Duodenal mucosa (tissue), 2 donors: ENCODE measurements at regions not wholly inside any gene's neighbourhood (a gene's known extent, or its start where the extent isn't known, plus 50 kb on each side); places are given as distances from the start of the nearest gene placed in this dataset.

Experiments
- H3K27ac ChIP-seq: one replicate; pipeline ENCODE4 v1.7.0; 2013; ENCODE audit warnings: low read depth, low read length
- H3K27me3 ChIP-seq, 2 donors: one replicate each; pipeline ENCODE4 v1.7.0; 2013; ENCODE audit warnings: low read length in 2 of 2, control low read depth in 1 of 2; ENCODE audit not compliant: insufficient read depth in 2 of 2, control insufficient read depth in 1 of 2
- H3K36me3 ChIP-seq, 2 donors: one replicate each; pipeline ENCODE4 v1.7.0; 2013; ENCODE audit warnings: low read length in 2 of 2, control low read depth in 1 of 2; ENCODE audit not compliant: insufficient read depth in 2 of 2, control insufficient read depth in 1 of 2
- H3K4me1 ChIP-seq, 2 donors: one replicate each; pipeline ENCODE4 v1.7.0; 2013; ENCODE audit warnings: low read length in 2 of 2, control low read depth in 1 of 2; ENCODE audit not compliant: insufficient read depth in 2 of 2, control insufficient read depth in 1 of 2
- H3K4me3 ChIP-seq, 2 donors: one replicate each; pipeline ENCODE4 v1.7.0; 2013; ENCODE audit warnings: low read length in 2 of 2, low read depth in 1 of 2
- H3K9ac ChIP-seq, 2 donors: one replicate each; pipeline ENCODE4 v1.7.0; 2013; ENCODE audit warnings: low read length in 2 of 2, low read depth in 1 of 2
- H3K9me3 ChIP-seq, 2 donors: one replicate each; pipeline ENCODE4 v1.7.0; 2013; ENCODE audit warnings: low read length in 2 of 2, control low read depth in 1 of 2; ENCODE audit not compliant: control insufficient read depth in 1 of 2

DNA sequence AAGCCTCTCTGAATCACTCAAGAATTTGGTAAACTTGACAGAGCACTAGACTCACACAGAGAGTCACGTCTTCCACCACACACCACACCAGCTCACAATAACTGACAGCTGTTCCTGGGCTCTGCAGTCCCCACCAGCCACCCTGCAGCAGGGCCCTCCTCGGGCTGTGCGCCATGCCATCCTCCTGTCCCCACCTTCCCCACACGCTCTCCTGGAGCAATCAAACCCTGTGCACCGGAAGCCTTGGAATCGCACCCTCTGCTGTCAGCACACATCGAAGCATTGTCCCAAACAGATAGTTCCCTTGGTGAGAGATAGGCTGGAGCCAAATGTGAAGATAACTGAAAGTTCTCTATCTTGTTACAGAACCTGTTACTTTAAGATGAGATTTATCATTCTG, 191.0 kb downstream of the TBXT start:
- Histone ChIP-seq H3K9me3 (no peaks in the 10 kb centered on the region), H3K27me3 (no peaks in the 10 kb centered on the region), H3K36me3 (no peaks in the 10 kb centered on the region), H3K27ac (no peak overlapping the region), H3K4me1 (no peaks in the 10 kb centered on the region), H3K4me3 (no peak overlapping the region), H3K9ac (no peak overlapping the region)

DNA sequence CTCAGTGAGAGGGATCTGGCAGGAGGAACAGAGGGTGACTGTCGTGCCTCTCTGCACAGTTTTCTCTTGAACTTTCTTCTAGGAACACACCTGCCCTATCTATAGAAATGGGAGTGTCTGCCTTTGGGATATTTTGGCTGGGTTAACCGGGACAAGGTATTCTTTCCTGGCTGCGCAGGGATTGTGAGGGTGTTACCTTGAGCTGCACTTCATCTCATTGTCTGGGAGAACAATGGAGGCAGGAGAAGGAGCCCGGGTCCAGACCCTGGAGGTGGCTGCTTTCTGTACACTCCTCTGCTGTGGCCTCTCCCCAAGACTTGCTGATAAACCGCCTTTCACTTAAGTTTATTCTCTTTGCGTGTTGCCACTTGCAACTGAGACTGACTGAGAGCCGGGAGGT, 192.8 kb downstream of the TBXT start:
- H3K36me3 ChIP-seq = no peaks in the 10 kb centered on the region
- H3K9ac ChIP-seq = no peak overlapping the region
- H3K9me3 ChIP-seq = no peaks in the 10 kb centered on the region
- no peak overlapping the region for H3K4me3 ChIP-seq
- H3K27me3 ChIP-seq = no peaks in the 10 kb centered on the region
- H3K27ac ChIP-seq = no peak overlapping the region
- H3K4me1 ChIP-seq = no peaks in the 10 kb centered on the region

DNA sequence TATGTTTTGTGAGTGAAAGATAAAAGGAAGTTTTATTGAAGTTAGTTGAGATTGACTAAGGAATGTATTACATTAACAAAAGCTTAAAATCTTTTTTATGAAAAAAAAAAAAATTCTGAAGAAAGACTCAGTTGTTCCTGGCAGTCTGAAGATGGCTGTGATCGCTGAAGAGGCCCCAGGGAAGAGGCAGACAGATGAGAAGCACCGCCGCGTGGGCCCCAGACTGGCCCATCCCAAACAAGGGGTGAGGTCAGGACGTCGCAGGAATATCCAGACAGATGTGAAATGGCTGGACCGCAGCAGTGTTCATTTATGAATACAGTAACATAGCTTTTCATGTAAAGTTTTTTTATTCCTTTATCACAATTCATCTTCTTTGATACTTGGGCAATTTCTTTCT, 194.2 kb downstream of the TBXT start:
- no peaks in the 10 kb centered on the region for H3K9me3 ChIP-seq
- H3K9ac ChIP-seq = no peak overlapping the region
- no peaks in the 10 kb centered on the region for H3K27me3 ChIP-seq
- H3K4me3 ChIP-seq = no peak overlapping the region
- no peaks in the 10 kb centered on the region for H3K36me3 ChIP-seq
- no peak overlapping the region for H3K27ac ChIP-seq
- H3K4me1 ChIP-seq = no peaks in the 10 kb centered on the region

DNA sequence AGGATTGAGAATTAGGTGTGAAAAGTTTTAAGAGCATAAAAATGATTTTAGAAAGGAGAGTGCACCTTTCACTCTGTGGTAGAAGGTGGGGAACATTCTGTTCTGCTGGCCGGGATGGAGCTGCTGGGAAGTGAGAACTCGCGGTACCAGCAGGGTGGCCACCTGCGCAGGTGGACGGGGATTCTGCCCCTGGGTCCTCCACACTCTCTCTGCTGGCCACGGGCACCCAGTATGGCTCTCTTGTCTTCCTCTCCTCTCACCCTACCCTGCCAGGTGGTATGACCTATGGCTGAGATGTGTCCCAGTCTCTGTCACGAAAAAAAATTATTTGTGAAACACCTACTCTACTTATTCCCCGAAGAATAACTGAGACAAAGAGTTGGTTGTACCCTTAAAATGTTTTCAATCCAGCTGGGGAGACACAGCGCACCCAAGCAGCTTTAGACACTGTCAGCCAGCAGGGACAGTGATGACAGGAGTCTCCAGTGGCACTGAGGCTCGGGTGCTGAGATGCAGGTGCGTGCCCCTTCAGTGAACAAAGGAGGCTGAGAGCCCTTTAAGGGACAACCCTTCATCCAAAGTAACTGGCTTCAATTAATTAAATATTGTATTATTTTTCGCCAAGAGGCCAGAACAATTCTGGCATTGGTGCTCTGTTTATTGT, 195.4 kb downstream of the TBXT start:
- Histone ChIP-seq H3K4me1 (no peaks in the 10 kb centered on the region), H3K27ac (no peak overlapping the region), H3K36me3 (no peaks in the 10 kb centered on the region), H3K27me3 (no peaks in the 10 kb centered on the region), H3K9ac (no peak overlapping the region), H3K4me3 (no peak overlapping the region), H3K9me3 (no peaks in the 10 kb centered on the region)

DNA sequence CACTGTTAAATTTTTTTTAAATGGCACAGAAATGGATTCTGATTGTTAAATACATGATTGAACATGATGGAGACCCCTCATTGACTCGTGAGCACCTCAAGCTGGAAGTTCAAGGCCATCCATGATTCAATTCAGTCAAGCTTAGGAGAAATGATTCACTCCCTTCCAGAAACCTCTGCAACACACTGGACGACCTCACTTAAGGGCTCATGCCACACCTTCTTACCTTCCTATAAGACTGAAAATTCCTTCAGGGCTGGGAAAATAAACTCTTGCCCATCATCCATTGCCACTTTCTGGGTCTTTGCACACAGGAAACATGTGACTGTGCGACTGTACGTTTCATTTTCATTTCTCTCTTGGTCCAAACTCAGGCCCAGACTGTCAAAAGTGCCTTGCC, 196.4 kb downstream of the TBXT start:
- no peaks in the 10 kb centered on the region for H3K4me1 ChIP-seq
- no peaks in the 10 kb centered on the region for H3K36me3 ChIP-seq
- no peak overlapping the region for H3K9ac ChIP-seq
- no peaks in the 10 kb centered on the region for H3K9me3 ChIP-seq
- no peak overlapping the region for H3K27ac ChIP-seq
- no peak overlapping the region for H3K4me3 ChIP-seq
- no peaks in the 10 kb centered on the region for H3K27me3 ChIP-seq

DNA sequence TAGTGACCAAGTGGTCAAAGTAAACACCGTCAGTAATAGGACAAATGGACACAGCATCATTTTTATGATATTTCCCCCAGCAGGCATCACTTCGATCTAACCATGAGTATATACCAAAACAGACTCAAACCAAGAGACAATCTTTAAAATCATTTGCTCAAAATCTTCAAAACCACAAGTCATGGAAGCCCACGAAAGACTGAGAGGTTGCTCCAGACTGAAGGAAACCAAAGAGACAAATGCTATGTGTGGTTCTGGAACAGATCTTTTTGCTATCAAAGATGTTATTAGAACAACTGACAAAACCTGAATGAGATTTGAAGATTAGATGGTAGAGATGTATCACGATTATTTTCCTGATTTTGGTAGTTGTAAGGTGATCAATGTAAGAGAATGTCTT, 197.7 kb downstream of the TBXT start:
- no peak overlapping the region for H3K9ac ChIP-seq
- H3K4me3 ChIP-seq = no peak overlapping the region
- H3K4me1 ChIP-seq = no peaks in the 10 kb centered on the region
- no peaks in the 10 kb centered on the region for H3K27me3 ChIP-seq
- H3K27ac ChIP-seq = no peak overlapping the region
- no peaks in the 10 kb centered on the region for H3K36me3 ChIP-seq
- no peaks in the 10 kb centered on the region for H3K9me3 ChIP-seq

DNA sequence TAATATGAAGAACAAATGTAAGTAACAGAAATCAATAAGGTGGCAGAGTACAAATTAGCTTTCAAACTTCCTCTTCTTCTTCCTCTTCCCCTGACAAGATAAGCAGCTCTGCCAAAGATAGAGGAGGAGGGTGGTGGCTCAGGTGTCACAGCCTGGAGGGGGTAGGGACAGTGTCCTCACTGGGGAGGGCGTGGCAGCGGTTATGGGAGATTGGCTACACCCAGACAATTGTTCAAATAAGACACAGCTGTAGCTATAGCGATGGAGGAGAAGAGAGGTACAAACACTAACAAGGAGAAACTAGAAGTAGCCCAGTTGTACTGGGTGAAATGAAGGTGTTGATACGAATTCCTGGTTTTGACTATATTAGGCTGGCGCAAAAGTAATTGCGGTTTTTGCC, 198.5 kb downstream of the TBXT start:
- Histone ChIP-seq H3K4me1 (no peaks in the 10 kb centered on the region), H3K9me3 (no peaks in the 10 kb centered on the region), H3K9ac (no peak overlapping the region), H3K4me3 (no peak overlapping the region), H3K36me3 (no peaks in the 10 kb centered on the region), H3K27ac (no peak overlapping the region), H3K27me3 (no peaks in the 10 kb centered on the region)

DNA sequence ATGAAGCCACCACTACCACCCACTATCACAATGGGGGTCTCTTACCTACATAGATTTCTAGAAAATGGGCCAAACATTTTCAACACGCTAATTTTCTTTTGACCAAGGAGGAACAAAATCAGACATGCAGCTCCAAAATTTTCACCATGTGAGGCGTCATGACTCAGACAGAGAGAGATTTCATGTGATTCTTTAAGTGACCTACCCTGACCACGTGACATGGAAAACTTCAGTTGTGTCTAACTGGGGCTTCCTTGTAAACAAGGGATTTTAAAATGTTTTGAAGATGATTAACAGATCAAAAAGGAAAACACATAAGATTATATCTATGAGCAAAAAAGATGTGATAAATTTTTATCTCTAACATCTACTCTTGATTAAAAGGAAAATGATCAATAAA, 199.2 kb downstream of the TBXT start:
- no peak overlapping the region for H3K4me3 ChIP-seq
- no peaks in the 10 kb centered on the region for H3K36me3 ChIP-seq
- H3K27me3 ChIP-seq = no peaks in the 10 kb centered on the region
- no peak overlapping the region for H3K27ac ChIP-seq
- no peak overlapping the region for H3K9ac ChIP-seq
- H3K4me1 ChIP-seq = no peaks in the 10 kb centered on the region
- no peaks in the 10 kb centered on the region for H3K9me3 ChIP-seq

DNA sequence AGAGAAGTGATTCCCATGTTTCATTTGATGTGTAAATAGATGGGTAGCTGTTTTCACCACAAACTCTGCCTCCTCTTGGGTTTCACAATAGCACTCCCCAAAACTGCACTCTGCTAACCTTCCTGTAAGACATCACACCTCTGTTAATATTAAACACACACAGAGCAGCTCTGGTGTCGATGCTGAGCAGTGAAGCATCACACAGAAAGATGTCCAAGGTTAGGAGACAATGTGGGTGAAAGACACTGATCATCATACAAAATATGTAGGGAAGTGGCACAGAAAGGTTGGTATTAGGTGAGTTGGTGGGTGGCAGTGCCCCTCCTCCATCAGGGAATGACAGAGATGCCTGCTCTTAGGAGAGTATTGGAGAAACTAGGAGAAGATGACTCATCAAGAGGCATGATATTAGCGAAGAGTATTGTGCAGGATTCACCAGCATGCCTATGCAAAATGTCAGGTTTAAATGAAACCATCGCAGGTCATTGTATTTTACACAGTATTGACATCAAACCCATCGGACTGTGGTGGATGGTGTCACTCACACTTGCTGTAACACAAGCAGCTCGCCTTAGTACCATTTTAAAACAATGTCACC, 199.7 kb downstream of the TBXT start:
- Histone ChIP-seq H3K4me1 (no peaks in the 10 kb centered on the region), H3K9ac (no peak overlapping the region), H3K4me3 (no peak overlapping the region), H3K27me3 (no peaks in the 10 kb centered on the region), H3K27ac (no peak overlapping the region), H3K36me3 (no peaks in the 10 kb centered on the region), H3K9me3 (no peaks in the 10 kb centered on the region)

DNA sequence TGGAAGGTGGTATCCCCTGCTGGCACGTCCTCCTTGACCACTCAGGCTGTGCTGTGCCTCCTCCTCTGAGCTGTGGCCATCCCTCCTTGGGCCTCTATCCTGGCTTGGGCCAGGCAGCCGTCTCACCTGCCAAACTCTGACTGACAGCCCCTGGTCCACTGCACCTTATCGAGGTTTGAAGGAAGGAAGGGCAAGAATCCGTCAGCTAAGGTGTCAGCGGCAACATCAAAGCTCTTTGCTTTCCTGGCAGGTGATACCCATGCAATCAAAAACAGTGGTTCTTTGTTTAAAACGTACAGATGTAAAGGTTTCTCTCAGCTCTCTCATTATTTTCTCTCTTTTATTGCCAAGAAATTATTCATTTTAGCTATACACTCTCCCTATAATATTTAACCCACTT, 203.9 kb downstream of the TBXT start:
- no peaks in the 10 kb centered on the region for H3K4me1 ChIP-seq
- no peaks in the 10 kb centered on the region for H3K9me3 ChIP-seq
- H3K4me3 ChIP-seq = no peak overlapping the region
- H3K27me3 ChIP-seq = no peaks in the 10 kb centered on the region
- H3K27ac ChIP-seq = no peak overlapping the region
- no peaks in the 10 kb centered on the region for H3K36me3 ChIP-seq
- no peak overlapping the region for H3K9ac ChIP-seq
